ENCODE measurements at regions not wholly inside any gene's neighbourhood (a gene's known extent, or its start where the extent isn't known, plus 50 kb on each side); places are given as distances from the start of the nearest gene placed in this dataset.

- TF ChIP-seq CTCF (IDR thresholded peaks at IDR 0.05; ENCODE audit: insufficient read depth, low read length) (no peak), GABPA (IDR thresholded peaks at IDR 0.05; ENCODE audit: low read depth) (no peak), POLR2AphosphoS5 (IDR thresholded peaks at IDR 0.05; ENCODE audit: low read depth) (no peak), REST (IDR thresholded peaks at IDR 0.05; ENCODE audit: insufficient replicate concordance, low read depth) (no peak), SPI1 (IDR thresholded peaks at IDR 0.05; ENCODE audit: borderline replicate concordance, low read depth) (no peak)
Measured at GRCh38 chr6:134455319-134455718, 137.4 kb upstream of the SGK1 start.

All from HL-60 (cell line).